ENCODE measurements at regions not wholly inside any gene's neighbourhood (a gene's known extent, or its start where the extent isn't known, plus 50 kb on each side); places are given as distances from the start of the nearest gene placed in this dataset.

DNA sequence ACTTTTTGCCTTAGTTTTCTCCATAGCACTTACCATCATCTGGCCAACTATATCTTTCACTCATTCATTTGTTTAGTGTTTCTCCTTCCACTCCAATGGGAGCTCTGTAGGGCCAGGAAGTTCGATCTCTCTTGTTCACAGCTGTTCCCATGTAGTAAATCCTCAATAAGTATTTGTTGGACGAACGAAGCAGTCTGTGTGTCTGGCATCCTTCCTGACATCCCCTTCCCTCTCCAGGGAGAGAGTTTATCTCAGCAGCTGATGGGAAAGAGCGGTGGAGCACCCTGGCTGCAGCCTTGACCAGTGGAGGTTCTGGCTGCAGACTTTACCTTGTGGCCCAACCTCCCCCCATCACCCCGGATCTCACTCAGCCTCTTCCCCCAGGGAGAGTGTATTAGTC is 141.7 kb downstream of the CHST1 start:
- Histone ChIP-seq H2BK20ac (ENCODE audit: low read depth, low read length) (no peak overlapping the region), H3K27ac (ENCODE audit: insufficient read depth, low read length) (no peak overlapping the region), H4K5ac (ENCODE audit: low read depth, low read length) (no peak overlapping the region), H2BK120ac (ENCODE audit: low read depth, low read length) (no peak overlapping the region), H4K8ac (ENCODE audit: low read depth in 2 of 2, low read length in 2 of 2) (no peak overlapping the region), H3K27me3 (ENCODE audit: control insufficient read depth, insufficient read depth, low read length) (no peaks in the 10 kb centered on the region), H4K91ac (ENCODE audit: insufficient read depth, low read depth, low read length) (no peak overlapping the region), H3K36me3 (ENCODE audit: control insufficient read depth, insufficient read depth, low read length) (no peaks in the 10 kb centered on the region), H3K9ac (ENCODE audit: low read depth, low read length) (no peak overlapping the region), H3K23ac (ENCODE audit: low read depth, low read length) (no peak overlapping the region), H3K9me3 (ENCODE audit: control insufficient read depth, insufficient read depth, low read length) (no peaks in the 10 kb centered on the region), H2AK5ac (ENCODE audit: low read depth, low read length) (no peak overlapping the region), H3K14ac (replicated peaks; ENCODE audit: low read depth, low read length) (no peak overlapping the region), H3K4me2 (ENCODE audit: low read depth, low read length) (no peak overlapping the region), H4K20me1 (ENCODE audit: insufficient read depth, low read length) (no peaks in the 10 kb centered on the region), H3K79me1 (ENCODE audit: low read depth in 1 of 2, low read length in 2 of 2) (no peaks in the 10 kb centered on the region), H2AFZ (replicated peaks; ENCODE audit: low read length, poor library complexity) (no peak overlapping the region), H3K4ac (ENCODE audit: low read depth, low read length) (no peak overlapping the region), H2AK9ac (replicated peaks; ENCODE audit: low read depth, low read length, poor library complexity) (no peak overlapping the region), H3K18ac (ENCODE audit: low read depth, low read length) (no peak overlapping the region), H3K56ac (ENCODE audit: extremely low read depth, insufficient read depth, low read length) (no peak overlapping the region), H3K4me3 (ENCODE audit: insufficient read depth, low read depth, low read length) (no peak overlapping the region), H2BK5ac (ENCODE audit: low read depth, low read length, poor library complexity, severe bottlenecking) (no peak overlapping the region), H2BK15ac (ENCODE audit: low read depth, low read length) (no peak overlapping the region), H3K9me1 (ENCODE audit: insufficient read depth, low read length) (no peaks in the 10 kb centered on the region), H3K4me1 (ENCODE audit: control insufficient read depth, insufficient read depth, low read length) (no peaks in the 10 kb centered on the region)
- intact Hi-C loops (cut with micrococcal nuclease) = no loop called here
- no peak for TF ChIP-seq CHD1 (IDR thresholded peaks at IDR 0.05; ENCODE audit: low read depth, low read length)
- TF ChIP-seq MXI1 (IDR thresholded peaks at IDR 0.05; ENCODE audit: borderline replicate concordance, low read depth, low read length) = no peak
- TF ChIP-seq, protein P1, sequence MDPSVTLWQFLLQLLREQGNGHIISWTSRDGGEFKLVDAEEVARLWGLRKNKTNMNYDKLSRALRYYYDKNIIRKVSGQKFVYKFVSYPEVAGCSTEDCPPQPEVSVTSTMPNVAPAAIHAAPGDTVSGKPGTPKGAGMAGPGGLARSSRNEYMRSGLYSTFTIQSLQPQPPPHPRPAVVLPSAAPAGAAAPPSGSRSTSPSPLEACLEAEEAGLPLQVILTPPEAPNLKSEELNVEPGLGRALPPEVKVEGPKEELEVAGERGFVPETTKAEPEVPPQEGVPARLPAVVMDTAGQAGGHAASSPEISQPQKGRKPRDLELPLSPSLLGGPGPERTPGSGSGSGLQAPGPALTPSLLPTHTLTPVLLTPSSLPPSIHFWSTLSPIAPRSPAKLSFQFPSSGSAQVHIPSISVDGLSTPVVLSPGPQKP (IDR thresholded peaks at IDR 0.05; ENCODE audit: borderline replicate concordance, low read depth, low read length) = no peak
- TF ChIP-seq MAZ (IDR thresholded peaks at IDR 0.05; ENCODE audit: borderline replicate concordance, low read depth, low read length) = no peak
- no peak for TF ChIP-seq RAD21 (IDR thresholded peaks at IDR 0.05; ENCODE audit: low read length)
- TF ChIP-seq RCOR1 (IDR thresholded peaks at IDR 0.05; ENCODE audit: insufficient replicate concordance, low read length) = no peak
- TF ChIP-seq MAFK (IDR thresholded peaks at IDR 0.05; ENCODE audit: low read depth, low read length) = no peak
- TF ChIP-seq, protein P2, sequence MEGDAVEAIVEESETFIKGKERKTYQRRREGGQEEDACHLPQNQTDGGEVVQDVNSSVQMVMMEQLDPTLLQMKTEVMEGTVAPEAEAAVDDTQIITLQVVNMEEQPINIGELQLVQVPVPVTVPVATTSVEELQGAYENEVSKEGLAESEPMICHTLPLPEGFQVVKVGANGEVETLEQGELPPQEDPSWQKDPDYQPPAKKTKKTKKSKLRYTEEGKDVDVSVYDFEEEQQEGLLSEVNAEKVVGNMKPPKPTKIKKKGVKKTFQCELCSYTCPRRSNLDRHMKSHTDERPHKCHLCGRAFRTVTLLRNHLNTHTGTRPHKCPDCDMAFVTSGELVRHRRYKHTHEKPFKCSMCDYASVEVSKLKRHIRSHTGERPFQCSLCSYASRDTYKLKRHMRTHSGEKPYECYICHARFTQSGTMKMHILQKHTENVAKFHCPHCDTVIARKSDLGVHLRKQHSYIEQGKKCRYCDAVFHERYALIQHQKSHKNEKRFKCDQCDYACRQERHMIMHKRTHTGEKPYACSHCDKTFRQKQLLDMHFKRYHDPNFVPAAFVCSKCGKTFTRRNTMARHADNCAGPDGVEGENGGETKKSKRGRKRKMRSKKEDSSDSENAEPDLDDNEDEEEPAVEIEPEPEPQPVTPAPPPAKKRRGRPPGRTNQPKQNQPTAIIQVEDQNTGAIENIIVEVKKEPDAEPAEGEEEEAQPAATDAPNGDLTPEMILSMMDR (conservative IDR thresholded peaks at IDR 0.05; ENCODE audit: low read depth, low read length) = no peak
- no peak for TF ChIP-seq POLR2A (IDR thresholded peaks at IDR 0.05; ENCODE audit: low read depth, low read length)
- no peak for TF ChIP-seq RFX5 (IDR thresholded peaks at IDR 0.05; ENCODE audit: low read depth, low read length)
- no peak for TF ChIP-seq CEBPB (IDR thresholded peaks at IDR 0.05; ENCODE audit: low read depth, low read length)
- TF ChIP-seq, protein P3, sequence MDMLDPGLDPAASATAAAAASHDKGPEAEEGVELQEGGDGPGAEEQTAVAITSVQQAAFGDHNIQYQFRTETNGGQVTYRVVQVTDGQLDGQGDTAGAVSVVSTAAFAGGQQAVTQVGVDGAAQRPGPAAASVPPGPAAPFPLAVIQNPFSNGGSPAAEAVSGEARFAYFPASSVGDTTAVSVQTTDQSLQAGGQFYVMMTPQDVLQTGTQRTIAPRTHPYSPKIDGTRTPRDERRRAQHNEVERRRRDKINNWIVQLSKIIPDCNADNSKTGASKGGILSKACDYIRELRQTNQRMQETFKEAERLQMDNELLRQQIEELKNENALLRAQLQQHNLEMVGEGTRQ (IDR thresholded peaks at IDR 0.05; ENCODE audit: low read depth, low read length) = no peak
- TF ChIP-seq SMC3 (IDR thresholded peaks at IDR 0.05; ENCODE audit: low read depth, low read length) = no peak
- no peak for TF ChIP-seq NFE2L2 (IDR thresholded peaks at IDR 0.05; ENCODE audit: low read depth, low read length)
- TF ChIP-seq FOS (IDR thresholded peaks at IDR 0.05; ENCODE audit: low read depth, low read length) = no peak
- TF ChIP-seq BHLHE40 (IDR thresholded peaks at IDR 0.05; ENCODE audit: low read depth, low read length) = no peak
- CTCF ChIA-PET = no interaction called here
- BruUV-seq (replicated peaks) = no TSS peak
- no CpG with 5 or more reads among the region's 5 CpGs for WGBS, 2 experiments (ENCODE audit: extremely low coverage in 2 of 2, insufficient read length in 1 of 2)
- POLR2A ChIA-PET (ENCODE audit: unreplicated experiment) = no interaction called here
- in situ Hi-C loops (cut with MboI; ENCODE audit: low sequenced_read_pairs) = no loop called here
- no peak for DNase-seq
- dilution Hi-C loops (cut with HindIII; ENCODE audit: low sequenced_read_pairs, unreplicated experiment) = no loop called here
- ATAC-seq (ENCODE audit: low read depth) = no peak

Measured in IMR-90 (cell line).